ENCODE measurements at regions not wholly inside any gene's neighbourhood (a gene's known extent, or its start where the extent isn't known, plus 50 kb on each side); places are given as distances from the start of the nearest gene placed in this dataset.

DNA sequence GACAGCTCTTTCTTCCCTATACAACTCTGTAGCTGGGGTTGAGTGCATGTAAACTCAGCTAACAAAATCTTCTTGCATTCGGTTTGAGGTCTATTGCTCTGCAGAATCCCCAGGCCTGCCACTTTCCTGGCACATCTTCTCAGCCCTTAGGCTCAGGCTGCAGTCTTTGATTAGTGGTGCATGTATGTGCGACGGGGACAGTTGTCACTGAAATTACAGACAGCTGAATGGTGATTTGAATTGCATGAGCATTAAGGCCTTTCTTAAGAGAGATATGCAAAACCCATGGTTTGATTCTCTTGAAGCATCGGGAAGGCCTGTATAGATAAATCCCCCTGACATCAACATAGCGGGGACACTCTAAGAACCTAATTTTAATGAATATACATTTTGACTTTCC lies 222.8 kb downstream of the CDH26 start:
- no peak for TF ChIP-seq BCL11A (tag by site-specific recombination; IDR thresholded peaks at IDR 0.05; ENCODE audit: low read depth)
- TF ChIP-seq, protein P1, sequence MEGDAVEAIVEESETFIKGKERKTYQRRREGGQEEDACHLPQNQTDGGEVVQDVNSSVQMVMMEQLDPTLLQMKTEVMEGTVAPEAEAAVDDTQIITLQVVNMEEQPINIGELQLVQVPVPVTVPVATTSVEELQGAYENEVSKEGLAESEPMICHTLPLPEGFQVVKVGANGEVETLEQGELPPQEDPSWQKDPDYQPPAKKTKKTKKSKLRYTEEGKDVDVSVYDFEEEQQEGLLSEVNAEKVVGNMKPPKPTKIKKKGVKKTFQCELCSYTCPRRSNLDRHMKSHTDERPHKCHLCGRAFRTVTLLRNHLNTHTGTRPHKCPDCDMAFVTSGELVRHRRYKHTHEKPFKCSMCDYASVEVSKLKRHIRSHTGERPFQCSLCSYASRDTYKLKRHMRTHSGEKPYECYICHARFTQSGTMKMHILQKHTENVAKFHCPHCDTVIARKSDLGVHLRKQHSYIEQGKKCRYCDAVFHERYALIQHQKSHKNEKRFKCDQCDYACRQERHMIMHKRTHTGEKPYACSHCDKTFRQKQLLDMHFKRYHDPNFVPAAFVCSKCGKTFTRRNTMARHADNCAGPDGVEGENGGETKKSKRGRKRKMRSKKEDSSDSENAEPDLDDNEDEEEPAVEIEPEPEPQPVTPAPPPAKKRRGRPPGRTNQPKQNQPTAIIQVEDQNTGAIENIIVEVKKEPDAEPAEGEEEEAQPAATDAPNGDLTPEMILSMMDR (tag by site-specific recombination; IDR thresholded peaks at IDR 0.05), result no peak
- TF ChIP-seq ZNF830 (tag by site-specific recombination; IDR thresholded peaks at IDR 0.05; ENCODE audit: low read depth), result no peak
- TF ChIP-seq, protein P2, sequence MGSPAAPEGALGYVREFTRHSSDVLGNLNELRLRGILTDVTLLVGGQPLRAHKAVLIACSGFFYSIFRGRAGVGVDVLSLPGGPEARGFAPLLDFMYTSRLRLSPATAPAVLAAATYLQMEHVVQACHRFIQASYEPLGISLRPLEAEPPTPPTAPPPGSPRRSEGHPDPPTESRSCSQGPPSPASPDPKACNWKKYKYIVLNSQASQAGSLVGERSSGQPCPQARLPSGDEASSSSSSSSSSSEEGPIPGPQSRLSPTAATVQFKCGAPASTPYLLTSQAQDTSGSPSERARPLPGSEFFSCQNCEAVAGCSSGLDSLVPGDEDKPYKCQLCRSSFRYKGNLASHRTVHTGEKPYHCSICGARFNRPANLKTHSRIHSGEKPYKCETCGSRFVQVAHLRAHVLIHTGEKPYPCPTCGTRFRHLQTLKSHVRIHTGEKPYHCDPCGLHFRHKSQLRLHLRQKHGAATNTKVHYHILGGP (tag by site-specific recombination; IDR thresholded peaks at IDR 0.05), result no peak
- TF ChIP-seq ZBTB7A (tag by site-specific recombination; IDR thresholded peaks at IDR 0.05; ENCODE audit: low read depth), result no peak
- TF ChIP-seq, protein P3, sequence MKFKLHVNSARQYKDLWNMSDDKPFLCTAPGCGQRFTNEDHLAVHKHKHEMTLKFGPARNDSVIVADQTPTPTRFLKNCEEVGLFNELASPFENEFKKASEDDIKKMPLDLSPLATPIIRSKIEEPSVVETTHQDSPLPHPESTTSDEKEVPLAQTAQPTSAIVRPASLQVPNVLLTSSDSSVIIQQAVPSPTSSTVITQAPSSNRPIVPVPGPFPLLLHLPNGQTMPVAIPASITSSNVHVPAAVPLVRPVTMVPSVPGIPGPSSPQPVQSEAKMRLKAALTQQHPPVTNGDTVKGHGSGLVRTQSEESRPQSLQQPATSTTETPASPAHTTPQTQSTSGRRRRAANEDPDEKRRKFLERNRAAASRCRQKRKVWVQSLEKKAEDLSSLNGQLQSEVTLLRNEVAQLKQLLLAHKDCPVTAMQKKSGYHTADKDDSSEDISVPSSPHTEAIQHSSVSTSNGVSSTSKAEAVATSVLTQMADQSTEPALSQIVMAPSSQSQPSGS (tag by site-specific recombination; IDR thresholded peaks at IDR 0.05; ENCODE audit: low read depth), result no peak
- TF ChIP-seq ZNF837 (tag by site-specific recombination; IDR thresholded peaks at IDR 0.05), result no peak
- no peak for TF ChIP-seq ZBTB8A (tag by site-specific recombination; IDR thresholded peaks at IDR 0.05)
- TF ChIP-seq ZNF701 (tag by site-specific recombination; IDR thresholded peaks at IDR 0.05), result no peak
- TF ChIP-seq GLI4 (tag by site-specific recombination; IDR thresholded peaks at IDR 0.05), result no peak
- no peak for TF ChIP-seq ZBTB20 (tag by site-specific recombination; IDR thresholded peaks at IDR 0.05)

All from HEK293 (cell line).